HEK293 (cell line): ENCODE measurements at regions not wholly inside any gene's neighbourhood (a gene's known extent, or its start where the extent isn't known, plus 50 kb on each side); places are given as distances from the start of the nearest gene placed in this dataset.
"Not testable (repeated sequence)": the region's sequence is repeated elsewhere in the genome, so short reads cannot be mapped to it uniquely, and the experiment has no call there.

Source experiments
- KLF1 ChIP-seq: fragments of 450-650 bp; formaldehyde crosslinking; IDR thresholded peaks from 2 replicates; pipeline ENCODE4 v1.5.1; 2016; ENCODE audit warnings: missing biosample characterization, missing genetic modification characterization
- ZNF169 ChIP-seq: fragments of 450-650 bp; formaldehyde crosslinking; IDR thresholded peaks from 2 replicates; pipeline ENCODE4 v1.5.1; 2016; ENCODE audit warnings: missing biosample characterization, missing genetic modification characterization
- TF ChIP-seq, protein P1 (sequence below): fragments of 450-650 bp; formaldehyde crosslinking; IDR thresholded peaks from 2 replicates; pipeline ENCODE4 v1.5.1; 2016; ENCODE audit warnings: missing biosample characterization, missing genetic modification characterization
- TF ChIP-seq, protein P2 (sequence below): fragments of 450-650 bp; formaldehyde crosslinking; IDR thresholded peaks from 2 replicates; pipeline ENCODE4 v1.5.1; 2016; ENCODE audit warnings: missing biosample characterization, missing genetic modification characterization

DNA sequence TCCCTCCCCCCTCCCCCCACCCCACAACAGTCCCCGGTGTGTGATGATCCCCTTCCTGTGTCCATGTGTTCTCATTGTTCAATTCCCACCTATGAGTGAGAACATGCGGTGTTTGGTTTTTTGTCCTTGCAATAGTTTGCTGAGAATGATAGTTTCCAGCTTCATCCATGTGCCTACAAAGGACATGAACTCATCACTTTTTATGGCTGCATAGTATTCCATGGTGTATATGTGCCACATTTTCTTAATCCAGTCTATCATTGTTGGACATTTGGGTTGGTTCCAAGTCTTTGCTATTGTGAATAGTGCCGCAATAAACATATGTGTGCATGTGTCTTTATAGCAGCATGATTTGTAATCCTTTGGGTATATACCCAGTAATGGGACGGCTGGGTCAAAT lies 76.5 kb upstream of the DNAH5 start:
- not testable (repeated sequence) for TF ChIP-seq KLF1, ZNF169 (tag by site-specific recombination)
- TF ChIP-seq, protein P1, sequence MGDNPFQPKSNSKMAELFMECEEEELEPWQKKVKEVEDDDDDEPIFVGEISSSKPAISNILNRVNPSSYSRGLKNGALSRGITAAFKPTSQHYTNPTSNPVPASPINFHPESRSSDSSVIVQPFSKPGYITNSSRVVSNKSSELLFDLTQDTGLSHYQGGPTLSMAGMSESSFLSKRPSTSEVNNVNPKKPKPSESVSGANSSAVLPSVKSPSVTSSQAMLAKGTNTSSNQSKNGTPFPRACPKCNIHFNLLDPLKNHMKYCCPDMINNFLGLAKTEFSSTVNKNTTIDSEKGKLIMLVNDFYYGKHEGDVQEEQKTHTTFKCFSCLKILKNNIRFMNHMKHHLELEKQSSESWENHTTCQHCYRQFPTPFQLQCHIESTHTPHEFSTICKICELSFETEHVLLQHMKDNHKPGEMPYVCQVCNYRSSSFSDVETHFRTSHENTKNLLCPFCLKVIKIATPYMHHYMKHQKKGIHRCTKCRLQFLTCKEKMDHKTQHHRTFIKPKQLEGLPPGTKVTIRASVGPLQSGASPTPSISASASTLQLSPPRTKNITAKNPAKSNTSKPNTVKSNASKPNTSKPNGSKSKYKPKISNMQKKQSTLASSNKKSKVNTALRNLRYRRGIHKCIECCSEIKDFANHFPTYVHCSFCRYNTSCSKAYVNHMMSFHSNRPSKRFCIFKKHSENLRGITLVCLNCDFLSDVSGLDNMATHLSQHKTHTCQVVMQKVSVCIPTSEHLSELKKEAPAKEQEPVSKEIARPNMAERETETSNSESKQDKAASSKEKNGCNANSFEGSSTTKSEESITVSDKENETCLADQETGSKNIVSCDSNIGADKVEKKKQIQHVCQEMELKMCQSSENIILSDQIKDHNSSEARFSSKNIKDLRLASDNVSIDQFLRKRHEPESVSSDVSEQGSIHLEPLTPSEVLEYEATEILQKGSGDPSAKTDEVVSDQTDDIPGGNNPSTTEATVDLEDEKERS (tag by site-specific recombination), result not testable (repeated sequence)
- TF ChIP-seq, protein P2, sequence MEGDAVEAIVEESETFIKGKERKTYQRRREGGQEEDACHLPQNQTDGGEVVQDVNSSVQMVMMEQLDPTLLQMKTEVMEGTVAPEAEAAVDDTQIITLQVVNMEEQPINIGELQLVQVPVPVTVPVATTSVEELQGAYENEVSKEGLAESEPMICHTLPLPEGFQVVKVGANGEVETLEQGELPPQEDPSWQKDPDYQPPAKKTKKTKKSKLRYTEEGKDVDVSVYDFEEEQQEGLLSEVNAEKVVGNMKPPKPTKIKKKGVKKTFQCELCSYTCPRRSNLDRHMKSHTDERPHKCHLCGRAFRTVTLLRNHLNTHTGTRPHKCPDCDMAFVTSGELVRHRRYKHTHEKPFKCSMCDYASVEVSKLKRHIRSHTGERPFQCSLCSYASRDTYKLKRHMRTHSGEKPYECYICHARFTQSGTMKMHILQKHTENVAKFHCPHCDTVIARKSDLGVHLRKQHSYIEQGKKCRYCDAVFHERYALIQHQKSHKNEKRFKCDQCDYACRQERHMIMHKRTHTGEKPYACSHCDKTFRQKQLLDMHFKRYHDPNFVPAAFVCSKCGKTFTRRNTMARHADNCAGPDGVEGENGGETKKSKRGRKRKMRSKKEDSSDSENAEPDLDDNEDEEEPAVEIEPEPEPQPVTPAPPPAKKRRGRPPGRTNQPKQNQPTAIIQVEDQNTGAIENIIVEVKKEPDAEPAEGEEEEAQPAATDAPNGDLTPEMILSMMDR, result not testable (repeated sequence)
